ENCODE measurements at regions not wholly inside any gene's neighbourhood (a gene's known extent, or its start where the extent isn't known, plus 50 kb on each side); places are given as distances from the start of the nearest gene placed in this dataset.

DNA sequence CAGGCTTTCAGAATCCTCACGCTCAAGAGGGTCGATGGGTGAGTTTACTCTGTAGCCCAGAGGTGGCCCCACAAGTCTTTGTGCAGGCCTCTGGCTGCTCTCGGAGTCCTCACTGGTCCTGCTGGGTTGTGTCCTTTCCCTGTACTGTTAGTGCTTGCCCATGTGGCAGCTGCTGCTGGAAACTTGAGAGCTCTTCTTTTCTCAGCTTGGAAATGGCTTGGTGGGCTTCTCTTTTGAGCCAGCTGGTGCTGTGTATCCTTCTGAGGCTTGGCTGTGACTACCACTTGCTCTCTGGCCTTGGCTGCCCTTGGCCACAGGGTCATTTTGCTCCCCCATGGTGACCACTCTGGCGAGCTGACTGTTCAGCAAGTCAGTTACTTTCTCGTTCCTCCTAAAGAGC lies 82.2 kb upstream of the LMO4 start:
- Histone ChIP-seq H4K20me1 (ENCODE audit: insufficient read depth, low read length) (no peaks in the 10 kb centered on the region), H2BK5ac (ENCODE audit: low read depth, low read length, poor library complexity, severe bottlenecking) (no peak overlapping the region), H2AK9ac (replicated peaks; ENCODE audit: low read depth, low read length, poor library complexity) (no peak overlapping the region), H3K14ac (replicated peaks; ENCODE audit: low read depth, low read length) (no peak overlapping the region), H3K79me1 (ENCODE audit: low read depth in 1 of 2, low read length in 2 of 2) (no peaks in the 10 kb centered on the region), H3K9me1 (ENCODE audit: insufficient read depth, low read length) (no peaks in the 10 kb centered on the region), H3K27ac (ENCODE audit: insufficient read depth, low read length) (no peak overlapping the region), H3K18ac (ENCODE audit: low read depth, low read length) (no peak overlapping the region), H3K4me1 (ENCODE audit: control insufficient read depth, insufficient read depth, low read length) (peaks cover 2% of the 10 kb centered on the region; the same call in 1 of the 2 replicates), H3K36me3 (ENCODE audit: control insufficient read depth, insufficient read depth, low read length) (no peaks in the 10 kb centered on the region), H4K5ac (ENCODE audit: low read depth, low read length) (no peak overlapping the region), H4K91ac (ENCODE audit: insufficient read depth, low read depth, low read length) (no peak overlapping the region), H2AFZ (replicated peaks; ENCODE audit: low read length, poor library complexity) (no peak overlapping the region), H3K4me3 (ENCODE audit: insufficient read depth, low read depth, low read length) (no peak overlapping the region), H3K4ac (ENCODE audit: low read depth, low read length) (no peak overlapping the region), H3K9ac (ENCODE audit: low read depth, low read length) (no peak overlapping the region), H3K4me2 (ENCODE audit: low read depth, low read length) (no peak overlapping the region), H2BK15ac (ENCODE audit: low read depth, low read length) (no peak overlapping the region), H2BK20ac (ENCODE audit: low read depth, low read length) (no peak overlapping the region), H3K23ac (ENCODE audit: low read depth, low read length) (no peak overlapping the region), H3K27me3 (ENCODE audit: control insufficient read depth, insufficient read depth, low read length) (no peaks in the 10 kb centered on the region), H2BK120ac (ENCODE audit: low read depth, low read length) (no peak overlapping the region), H2AK5ac (ENCODE audit: low read depth, low read length) (no peak overlapping the region), H3K56ac (ENCODE audit: extremely low read depth, insufficient read depth, low read length) (no peak overlapping the region), H4K8ac (ENCODE audit: low read depth in 2 of 2, low read length in 2 of 2) (no peak overlapping the region), H3K9me3 (ENCODE audit: control insufficient read depth, insufficient read depth, low read length) (peaks cover 2% of the 10 kb centered on the region; the same call in 1 of the 2 replicates)
- intact Hi-C loops (cut with micrococcal nuclease) (no loop called here), dilution Hi-C loops (cut with HindIII; ENCODE audit: low sequenced_read_pairs, unreplicated experiment) (no loop called here), in situ Hi-C loops (cut with MboI; ENCODE audit: low sequenced_read_pairs) (no loop called here)
- ATAC-seq (ENCODE audit: low read depth) (no peak), DNase-seq (no peak)
- BruUV-seq (replicated peaks) = no TSS peak
- ChIA-PET CTCF (interaction anchor here (0.7 kb wide), 1 partner anchor 1085 kb away, joined by 3 read pairs; no protein-coding TSS in a partner anchor), POLR2A (ENCODE audit: unreplicated experiment) (no interaction called here)
- no peak for TF ChIP-seq RAD21 (IDR thresholded peaks at IDR 0.05; ENCODE audit: low read length)
- no peak for TF ChIP-seq BHLHE40 (IDR thresholded peaks at IDR 0.05; ENCODE audit: low read depth, low read length)
- no peak for TF ChIP-seq CTCF (conservative IDR thresholded peaks at IDR 0.05; ENCODE audit: low read depth, low read length)
- no peak for TF ChIP-seq MAZ (IDR thresholded peaks at IDR 0.05; ENCODE audit: borderline replicate concordance, low read depth, low read length)
- no peak for TF ChIP-seq MAFK (IDR thresholded peaks at IDR 0.05; ENCODE audit: low read depth, low read length)
- no peak for TF ChIP-seq POLR2A (IDR thresholded peaks at IDR 0.05; ENCODE audit: low read depth, low read length)
- TF ChIP-seq NFE2L2 (IDR thresholded peaks at IDR 0.05; ENCODE audit: low read depth, low read length) = no peak
- TF ChIP-seq FOS (IDR thresholded peaks at IDR 0.05; ENCODE audit: low read depth, low read length) = no peak
- TF ChIP-seq, protein P1, sequence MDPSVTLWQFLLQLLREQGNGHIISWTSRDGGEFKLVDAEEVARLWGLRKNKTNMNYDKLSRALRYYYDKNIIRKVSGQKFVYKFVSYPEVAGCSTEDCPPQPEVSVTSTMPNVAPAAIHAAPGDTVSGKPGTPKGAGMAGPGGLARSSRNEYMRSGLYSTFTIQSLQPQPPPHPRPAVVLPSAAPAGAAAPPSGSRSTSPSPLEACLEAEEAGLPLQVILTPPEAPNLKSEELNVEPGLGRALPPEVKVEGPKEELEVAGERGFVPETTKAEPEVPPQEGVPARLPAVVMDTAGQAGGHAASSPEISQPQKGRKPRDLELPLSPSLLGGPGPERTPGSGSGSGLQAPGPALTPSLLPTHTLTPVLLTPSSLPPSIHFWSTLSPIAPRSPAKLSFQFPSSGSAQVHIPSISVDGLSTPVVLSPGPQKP (IDR thresholded peaks at IDR 0.05; ENCODE audit: borderline replicate concordance, low read depth, low read length) = no peak
- TF ChIP-seq, protein P2, sequence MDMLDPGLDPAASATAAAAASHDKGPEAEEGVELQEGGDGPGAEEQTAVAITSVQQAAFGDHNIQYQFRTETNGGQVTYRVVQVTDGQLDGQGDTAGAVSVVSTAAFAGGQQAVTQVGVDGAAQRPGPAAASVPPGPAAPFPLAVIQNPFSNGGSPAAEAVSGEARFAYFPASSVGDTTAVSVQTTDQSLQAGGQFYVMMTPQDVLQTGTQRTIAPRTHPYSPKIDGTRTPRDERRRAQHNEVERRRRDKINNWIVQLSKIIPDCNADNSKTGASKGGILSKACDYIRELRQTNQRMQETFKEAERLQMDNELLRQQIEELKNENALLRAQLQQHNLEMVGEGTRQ (IDR thresholded peaks at IDR 0.05; ENCODE audit: low read depth, low read length) = no peak
- no peak for TF ChIP-seq MXI1 (IDR thresholded peaks at IDR 0.05; ENCODE audit: borderline replicate concordance, low read depth, low read length)
- TF ChIP-seq CHD1 (IDR thresholded peaks at IDR 0.05; ENCODE audit: low read depth, low read length) = no peak
- TF ChIP-seq RCOR1 (IDR thresholded peaks at IDR 0.05; ENCODE audit: insufficient replicate concordance, low read length) = no peak
- no CpG with 5 or more reads among the region's 5 CpGs for WGBS, 2 experiments (ENCODE audit: extremely low coverage in 2 of 2, insufficient read length in 1 of 2)

Measured in IMR-90 (cell line).